ENCODE measurements at regions not wholly inside any gene's neighbourhood (a gene's known extent, or its start where the extent isn't known, plus 50 kb on each side); places are given as distances from the start of the nearest gene placed in this dataset.

GRCh38 chr13:30044932-30045331, 194.5 kb upstream of the UBL3 start:
- TF ChIP-seq EZH2 (IDR thresholded peaks at IDR 0.05; ENCODE audit: borderline replicate concordance, low read depth, low read length, severe bottlenecking): no peak
- TF ChIP-seq MYC (IDR thresholded peaks at IDR 0.05; ENCODE audit: low read depth, low read length): no peak
- TF ChIP-seq POLR2AphosphoS5 (IDR thresholded peaks at IDR 0.05; ENCODE audit: insufficient read depth, low read depth, low read length): no peak
- TF ChIP-seq CTCF (IDR thresholded peaks at IDR 0.05; ENCODE audit: extremely low read depth in 1 of 2, insufficient read depth in 1 of 2, low read depth in 1 of 2, low read length in 2 of 2): no peak
- TF ChIP-seq FOS (IDR thresholded peaks at IDR 0.05; ENCODE audit: borderline replicate concordance, insufficient read depth, low read length): no peak
- TF ChIP-seq JUN (IDR thresholded peaks at IDR 0.05; ENCODE audit: borderline replicate concordance, insufficient read depth, insufficient read length, low read depth): no peak
- TF ChIP-seq MAX (IDR thresholded peaks at IDR 0.05; ENCODE audit: insufficient read depth, insufficient read length): no peak
- no peak for TF ChIP-seq POLR2A (IDR thresholded peaks at IDR 0.05; ENCODE audit: low read depth, low read length)
- TF ChIP-seq GATA2 (IDR thresholded peaks at IDR 0.05; ENCODE audit: insufficient read depth, insufficient read length, low read depth, low read length): no peak
- ChIA-PET POLR2A (no interaction called here), CTCF (no interaction called here)
- Histone ChIP-seq H3K79me2 (ENCODE audit: control insufficient read depth, insufficient read depth, low read length) (no peaks in the 10 kb centered on the region), H3K9ac (replicated peaks; ENCODE audit: extremely low read depth, insufficient read depth, low read length) (no peak overlapping the region), H3K9me1 (replicated peaks; ENCODE audit: control insufficient read depth, extremely low read depth, insufficient read depth, low read length) (no peaks in the 10 kb centered on the region), H4K20me1 (replicated peaks; ENCODE audit: control insufficient read depth, extremely low read depth, insufficient read depth, low read length) (no peaks in the 10 kb centered on the region), H3K36me3 (ENCODE audit: control insufficient read depth in 2 of 2, extremely low read depth in 1 of 2, insufficient read depth in 2 of 2, low read length in 2 of 2) (no peaks in the 10 kb centered on the region), H3K27ac (ENCODE audit: insufficient read depth, low read depth, low read length) (no peak overlapping the region), H2AFZ (ENCODE audit: low read depth, low read length) (no peak overlapping the region), H3K4me1 (ENCODE audit: control insufficient read depth, extremely low read depth, insufficient read depth, low read length) (no peaks in the 10 kb centered on the region), H3K9me3 (replicated peaks; ENCODE audit: control insufficient read depth, insufficient read depth, low read length) (no peaks in the 10 kb centered on the region), H3K4me2 (ENCODE audit: insufficient read depth, low read length) (no peak overlapping the region), H3K4me3 (replicated peaks in 1 of 3; ENCODE audit: insufficient read depth in 1 of 3, low read depth in 1 of 3, low read length in 3 of 3) (no peak overlapping the region), H3K27me3 (ENCODE audit: control insufficient read depth in 2 of 2, insufficient read depth in 2 of 2, low read length in 2 of 2) (no peaks in the 10 kb centered on the region)
- DNase-seq (ENCODE audit: low read depth, low spot score) (no peak), FAIRE-seq (no peak)
- no TSS peak for BruUV-seq (replicated peaks)
- intact Hi-C loops (cut with micrococcal nuclease) (no loop called here), dilution Hi-C loops (cut with MboI; ENCODE audit: extremely low pct_ligation_motif_present, low sequenced_read_pairs) (no loop called here)
